HEK293 (cell line): ENCODE measurements at regions not wholly inside any gene's neighbourhood (a gene's known extent, or its start where the extent isn't known, plus 50 kb on each side); places are given as distances from the start of the nearest gene placed in this dataset.
A peak's percentile ranks its signal among the peaks of the same experiment; 100 is the strongest.

Experiments
- CTCF ChIA-PET: fragments of 350-600 bp; formaldehyde crosslinking; extraction: SDS; loops from one replicate; lab custom pipeline; 2021; ENCODE audit warnings: antibody characterized with exemption; lab: Yijun Ruan, JAX
- POLR2A ChIA-PET: fragments of 300-600 bp; formaldehyde crosslinking; extraction: SDS; loops from one replicate; lab custom pipeline; 2020; ENCODE audit warnings: antibody characterized with exemption, inconsistent platforms; lab: Yijun Ruan, JAX
- H3K27ac ChIP-seq: fragments of 200-500 bp; sonication (Bioruptor generic); 2 replicates; pipeline ENCODE4 v1.5.1; 2014; ENCODE audit warnings: low read depth, low read length, control low read depth, inconsistent platforms; ENCODE audit errors: extremely low read depth
- H3K36me3 ChIP-seq, 2 experiments: fragments of 200-500 bp in 1 of 2; sonication (Bioruptor generic) in 1 of 2; 1 replicate in 1 of 2; 2 replicates in 1 of 2; pipeline ENCODE4 v1.5.1; 2014 to 2017; ENCODE audit warnings: inconsistent platforms in 2 of 2, low read length in 2 of 2; ENCODE audit not compliant: control insufficient read depth in 2 of 2, insufficient read depth in 1 of 2
- H3K4me1 ChIP-seq: fragments of 200-500 bp; sonication (Bioruptor generic); 2 replicates; pipeline ENCODE4 v1.5.1; 2014; ENCODE audit warnings: mild to moderate bottlenecking, low read length, inconsistent platforms; ENCODE audit not compliant: control insufficient read depth, insufficient read depth
- H3K4me3 ChIP-seq: 2 replicates; pipeline ENCODE4 v1.5.1; 2011; ENCODE audit warnings: low read depth, mild to moderate bottlenecking, control low read depth, low read length, moderate library complexity
- H3K9me3 ChIP-seq: fragments of 200-500 bp; sonication (Bioruptor generic); 2 replicates; pipeline ENCODE4 v1.5.1; 2014; ENCODE audit warnings: low read depth, low read length, inconsistent platforms; ENCODE audit not compliant: control insufficient read depth, insufficient read depth
- BCL6B ChIP-seq: fragments of 450-650 bp; formaldehyde crosslinking; IDR thresholded peaks from 2 replicates; pipeline ENCODE4 v1.5.1; 2017; ENCODE audit warnings: missing biosample characterization, missing genetic modification characterization
- SP2 ChIP-seq: fragments of 450-650 bp; formaldehyde crosslinking; IDR thresholded peaks from 2 replicates; pipeline ENCODE4 v1.5.1; 2016; ENCODE audit warnings: missing biosample characterization, missing genetic modification characterization
- ZFHX2 ChIP-seq: fragments of 450-650 bp; formaldehyde crosslinking; conservative IDR thresholded peaks from 2 replicates; pipeline ENCODE4 v1.5.1; 2016; ENCODE audit warnings: missing biosample characterization, missing genetic modification characterization
- ZNF138 ChIP-seq: fragments of 450-650 bp; formaldehyde crosslinking; IDR thresholded peaks from 2 replicates; pipeline ENCODE4 v1.5.1; 2016; ENCODE audit warnings: missing biosample characterization, missing genetic modification characterization, borderline replicate concordance
- ZNF184 ChIP-seq: fragments of 450-650 bp; IDR thresholded peaks from 2 replicates; pipeline ENCODE4 v1.5.1; 2018; ENCODE audit warnings: missing biosample characterization, mild to moderate bottlenecking, missing genetic modification characterization
- ZNF223 ChIP-seq: fragments of 450-650 bp; formaldehyde crosslinking; IDR thresholded peaks from 2 replicates; pipeline ENCODE4 v1.5.1; 2016; ENCODE audit warnings: missing biosample characterization, missing genetic modification characterization
- ZNF266 ChIP-seq: fragments of 450-650 bp; formaldehyde crosslinking; IDR thresholded peaks from 2 replicates; pipeline ENCODE4 v1.5.1; 2016; ENCODE audit warnings: missing biosample characterization, missing genetic modification characterization, low read depth
- ZNF335 ChIP-seq: fragments of 450-650 bp; formaldehyde crosslinking; conservative IDR thresholded peaks from 2 replicates; pipeline ENCODE4 v1.5.1; 2016; ENCODE audit warnings: missing biosample characterization, missing genetic modification characterization
- ZNF394 ChIP-seq: fragments of 450-650 bp; formaldehyde crosslinking; IDR thresholded peaks from 2 replicates; pipeline ENCODE4 v1.5.1; 2016; ENCODE audit warnings: missing biosample characterization, missing genetic modification characterization, mild to moderate bottlenecking, moderate library complexity, borderline replicate concordance
- ZNF416 ChIP-seq: fragments of 450-650 bp; formaldehyde crosslinking; IDR thresholded peaks from 2 replicates; pipeline ENCODE4 v1.5.1; 2016; ENCODE audit warnings: missing biosample characterization, missing genetic modification characterization
- ZNF433 ChIP-seq: fragments of 450-650 bp; formaldehyde crosslinking; IDR thresholded peaks from 2 replicates; pipeline ENCODE4 v1.5.1; 2016; ENCODE audit warnings: missing biosample characterization, missing genetic modification characterization, low read depth
- ZNF473 ChIP-seq: fragments of 450-650 bp; formaldehyde crosslinking; IDR thresholded peaks from 2 replicates; pipeline ENCODE4 v1.5.1; 2017; ENCODE audit warnings: missing biosample characterization, missing genetic modification characterization
- ZNF501 ChIP-seq: fragments of 450-650 bp; formaldehyde crosslinking; IDR thresholded peaks from 2 replicates; pipeline ENCODE4 v1.5.1; 2016; ENCODE audit warnings: missing biosample characterization, missing genetic modification characterization
- ZNF518A ChIP-seq: fragments of 450-650 bp; formaldehyde crosslinking; conservative IDR thresholded peaks from 2 replicates; pipeline ENCODE4 v1.5.1; 2016; ENCODE audit warnings: low read depth, missing biosample characterization, missing genetic modification characterization
- ZNF521 ChIP-seq: fragments of 450-650 bp; formaldehyde crosslinking; IDR thresholded peaks from 2 replicates; pipeline ENCODE4 v1.5.1; 2017; ENCODE audit warnings: missing biosample characterization, mild to moderate bottlenecking, missing genetic modification characterization
- ZNF555 ChIP-seq: fragments of 450-650 bp; formaldehyde crosslinking; conservative IDR thresholded peaks from 2 replicates; pipeline ENCODE4 v1.5.1; 2017; ENCODE audit warnings: missing biosample characterization, mild to moderate bottlenecking, missing genetic modification characterization, inconsistent platforms
- ZNF560 ChIP-seq: fragments of 450-650 bp; formaldehyde crosslinking; IDR thresholded peaks from 2 replicates; pipeline ENCODE4 v1.5.1; 2017; ENCODE audit warnings: missing biosample characterization, missing genetic modification characterization, borderline replicate concordance
- ZNF664 ChIP-seq: fragments of 450-650 bp; formaldehyde crosslinking; IDR thresholded peaks from 2 replicates; pipeline ENCODE4 v1.5.1; 2016; ENCODE audit warnings: missing biosample characterization, missing genetic modification characterization
- ZNF747 ChIP-seq: fragments of 450-650 bp; formaldehyde crosslinking; IDR thresholded peaks from 2 replicates; pipeline ENCODE4 v1.5.1; 2016; ENCODE audit warnings: missing biosample characterization, missing genetic modification characterization
- ZNF792 ChIP-seq: fragments of 450-650 bp; formaldehyde crosslinking; IDR thresholded peaks from 2 replicates; pipeline ENCODE4 v1.5.1; 2016; ENCODE audit warnings: missing biosample characterization, missing genetic modification characterization
- TF ChIP-seq, protein P1 (sequence below): fragments of 450-650 bp; formaldehyde crosslinking; IDR thresholded peaks from 2 replicates; pipeline ENCODE4 v1.5.1; 2016; ENCODE audit warnings: missing biosample characterization, missing genetic modification characterization
- TF ChIP-seq, protein P2 (sequence below): fragments of 450-650 bp; formaldehyde crosslinking; IDR thresholded peaks from 2 replicates; pipeline ENCODE4 v1.5.1; 2016; ENCODE audit warnings: missing biosample characterization, missing genetic modification characterization
- TF ChIP-seq, protein P3 (sequence below): fragments of 450-650 bp; formaldehyde crosslinking; IDR thresholded peaks from 2 replicates; pipeline ENCODE4 v1.5.1; 2017; ENCODE audit warnings: missing biosample characterization, missing genetic modification characterization

DNA sequence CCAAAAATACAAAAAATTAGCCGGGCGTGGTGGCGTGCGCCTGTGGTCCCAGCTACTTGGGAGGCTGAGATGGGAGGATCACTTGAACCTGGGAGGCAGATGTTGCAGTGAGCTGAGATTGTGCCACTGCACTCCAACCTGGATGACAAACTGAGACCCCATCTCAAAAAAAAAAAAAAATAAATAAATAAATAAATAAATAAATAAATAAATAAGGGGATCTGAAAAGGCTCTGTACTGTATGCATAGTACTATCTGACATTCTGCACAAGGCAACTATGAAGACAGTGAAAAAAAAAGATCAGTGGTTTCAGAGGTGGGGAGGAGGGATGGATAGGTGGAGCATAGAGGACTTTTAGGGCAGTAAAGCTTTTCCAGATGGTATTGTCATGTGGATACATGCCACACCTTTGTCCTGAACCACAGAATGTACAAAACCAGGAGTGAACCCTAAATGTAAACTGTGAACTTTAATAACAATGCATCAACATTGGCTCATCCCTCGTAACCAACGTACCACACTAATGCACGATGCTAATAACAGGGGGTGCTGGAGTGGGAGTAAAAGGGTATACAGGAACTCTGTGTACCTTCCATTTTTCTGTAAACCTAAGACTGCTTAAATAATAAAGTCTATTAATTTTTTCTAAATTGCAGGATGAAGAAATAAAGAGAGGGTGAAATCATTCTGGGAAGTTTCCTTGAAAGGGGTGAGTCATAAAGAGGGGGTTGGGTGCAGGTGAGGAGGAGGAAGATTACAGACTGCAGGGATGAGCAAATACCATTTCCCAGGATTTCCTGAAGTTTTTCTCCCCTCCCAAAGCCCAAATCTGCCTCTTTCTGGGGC, 155.8 kb upstream of the SDK2 start:
- H3K4me3 ChIP-seq: no peak overlapping the region
- ChIA-PET CTCF (no interaction called here), POLR2A (interaction anchor here (0.8 kb wide), 1 partner anchor 12 kb away, joined by 4 read pairs; no protein-coding TSS in a partner anchor)
- H3K4me1 ChIP-seq: 0 out of 2 replicates have a peak, but pooled peaks cover 2% of the 10 kb centered on the region
- no peaks in the 10 kb centered on the region for H3K36me3 ChIP-seq
- H3K27ac ChIP-seq: no peak overlapping the region
- H3K9me3 ChIP-seq: no peaks in the 10 kb centered on the region
- TF ChIP-seq ZNF521 (tag by site-specific recombination) (no peak), ZFHX2 (tag by site-specific recombination) (0 out of 2 replicates have a peak, but pooled peaks have one; percentile 10), ZNF792 (tag by site-specific recombination) (no peak), ZNF747 (no peak), ZNF501 (no peak), ZNF394 (peak; percentile 85; the same call in 1 of the 2 replicates), ZNF266 (tag by site-specific recombination) (peak; percentile 20; the same call in 1 of the 2 replicates), ZNF518A (tag by site-specific recombination) (peak; percentile 85), SP2 (tag by site-specific recombination) (no peak), ZNF184 (no peak), ZNF555 (tag by site-specific recombination) (peak; percentile 57), ZNF138 (tag by site-specific recombination) (no peak), ZNF335 (tag by site-specific recombination) (no peak), BCL6B (tag by site-specific recombination) (peak; percentile 16; the same call in 1 of the 2 replicates), ZNF664 (0 out of 2 replicates have a peak, but pooled peaks have one; percentile 49), ZNF560 (tag by site-specific recombination) (peak; percentile 74; the same call in 1 of the 2 replicates), ZNF433 (tag by site-specific recombination) (0 out of 2 replicates have a peak, but pooled peaks have one; percentile 8), ZNF416 (tag by site-specific recombination) (no peak), ZNF223 (tag by site-specific recombination) (peak; percentile 22; the same call in 1 of the 2 replicates), ZNF473 (tag by site-specific recombination) (no peak)
- TF ChIP-seq, protein P1, sequence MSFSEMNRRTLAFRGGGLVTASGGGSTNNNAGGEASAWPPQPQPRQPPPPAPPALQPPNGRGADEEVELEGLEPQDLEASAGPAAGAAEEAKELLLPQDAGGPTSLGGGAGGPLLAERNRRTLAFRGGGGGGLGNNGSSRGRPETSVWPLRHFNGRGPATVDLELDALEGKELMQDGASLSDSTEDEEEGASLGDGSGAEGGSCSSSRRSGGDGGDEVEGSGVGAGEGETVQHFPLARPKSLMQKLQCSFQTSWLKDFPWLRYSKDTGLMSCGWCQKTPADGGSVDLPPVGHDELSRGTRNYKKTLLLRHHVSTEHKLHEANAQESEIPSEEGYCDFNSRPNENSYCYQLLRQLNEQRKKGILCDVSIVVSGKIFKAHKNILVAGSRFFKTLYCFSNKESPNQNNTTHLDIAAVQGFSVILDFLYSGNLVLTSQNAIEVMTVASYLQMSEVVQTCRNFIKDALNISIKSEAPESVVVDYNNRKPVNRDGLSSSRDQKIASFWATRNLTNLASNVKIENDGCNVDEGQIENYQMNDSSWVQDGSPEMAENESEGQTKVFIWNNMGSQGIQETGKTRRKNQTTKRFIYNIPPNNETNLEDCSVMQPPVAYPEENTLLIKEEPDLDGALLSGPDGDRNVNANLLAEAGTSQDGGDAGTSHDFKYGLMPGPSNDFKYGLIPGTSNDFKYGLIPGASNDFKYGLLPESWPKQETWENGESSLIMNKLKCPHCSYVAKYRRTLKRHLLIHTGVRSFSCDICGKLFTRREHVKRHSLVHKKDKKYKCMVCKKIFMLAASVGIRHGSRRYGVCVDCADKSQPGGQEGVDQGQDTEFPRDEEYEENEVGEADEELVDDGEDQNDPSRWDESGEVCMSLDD: no peak
- TF ChIP-seq, protein P2, sequence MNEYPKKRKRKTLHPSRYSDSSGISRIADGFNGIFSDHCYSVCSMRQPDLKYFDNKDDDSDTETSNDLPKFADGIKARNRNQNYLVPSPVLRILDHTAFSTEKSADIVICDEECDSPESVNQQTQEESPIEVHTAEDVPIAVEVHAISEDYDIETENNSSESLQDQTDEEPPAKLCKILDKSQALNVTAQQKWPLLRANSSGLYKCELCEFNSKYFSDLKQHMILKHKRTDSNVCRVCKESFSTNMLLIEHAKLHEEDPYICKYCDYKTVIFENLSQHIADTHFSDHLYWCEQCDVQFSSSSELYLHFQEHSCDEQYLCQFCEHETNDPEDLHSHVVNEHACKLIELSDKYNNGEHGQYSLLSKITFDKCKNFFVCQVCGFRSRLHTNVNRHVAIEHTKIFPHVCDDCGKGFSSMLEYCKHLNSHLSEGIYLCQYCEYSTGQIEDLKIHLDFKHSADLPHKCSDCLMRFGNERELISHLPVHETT (tag by site-specific recombination): no peak
- TF ChIP-seq, protein P3, sequence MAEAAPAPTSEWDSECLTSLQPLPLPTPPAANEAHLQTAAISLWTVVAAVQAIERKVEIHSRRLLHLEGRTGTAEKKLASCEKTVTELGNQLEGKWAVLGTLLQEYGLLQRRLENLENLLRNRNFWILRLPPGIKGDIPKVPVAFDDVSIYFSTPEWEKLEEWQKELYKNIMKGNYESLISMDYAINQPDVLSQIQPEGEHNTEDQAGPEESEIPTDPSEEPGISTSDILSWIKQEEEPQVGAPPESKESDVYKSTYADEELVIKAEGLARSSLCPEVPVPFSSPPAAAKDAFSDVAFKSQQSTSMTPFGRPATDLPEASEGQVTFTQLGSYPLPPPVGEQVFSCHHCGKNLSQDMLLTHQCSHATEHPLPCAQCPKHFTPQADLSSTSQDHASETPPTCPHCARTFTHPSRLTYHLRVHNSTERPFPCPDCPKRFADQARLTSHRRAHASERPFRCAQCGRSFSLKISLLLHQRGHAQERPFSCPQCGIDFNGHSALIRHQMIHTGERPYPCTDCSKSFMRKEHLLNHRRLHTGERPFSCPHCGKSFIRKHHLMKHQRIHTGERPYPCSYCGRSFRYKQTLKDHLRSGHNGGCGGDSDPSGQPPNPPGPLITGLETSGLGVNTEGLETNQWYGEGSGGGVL (tag by site-specific recombination): peak; percentile 56
